ENCODE measurements at regions not wholly inside any gene's neighbourhood (a gene's known extent, or its start where the extent isn't known, plus 50 kb on each side); places are given as distances from the start of the nearest gene placed in this dataset.
A peak's percentile ranks its signal among the peaks of the same experiment; 100 is the strongest.

DNA sequence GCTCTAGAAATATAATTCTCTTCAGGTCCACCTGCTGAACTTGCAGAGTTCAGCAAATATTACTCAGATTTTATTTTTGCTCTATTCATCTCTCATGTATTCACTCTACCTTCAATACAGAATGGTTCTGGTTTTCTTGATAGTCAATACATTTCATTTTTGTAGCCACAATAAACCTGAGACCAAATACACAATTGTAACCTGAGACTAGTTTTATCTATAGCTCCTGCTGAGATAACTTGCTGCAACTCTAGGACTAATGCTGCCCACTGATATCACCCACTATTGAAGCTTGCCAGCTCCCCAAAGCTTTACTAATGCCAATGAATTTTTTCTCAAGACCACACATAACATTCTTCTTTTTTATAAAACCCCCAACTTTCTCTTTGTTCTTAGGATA is 229.3 kb downstream of the NSUN3 start (continued):
- TF ChIP-seq PRDM6 (tag by site-specific recombination; IDR thresholded peaks at IDR 0.05) (peak; percentile 29; the same call in 1 of the 2 replicates), ZNF843 (tag by site-specific recombination; IDR thresholded peaks at IDR 0.05) (peak; percentile 86), ZNF157 (tag by site-specific recombination; IDR thresholded peaks at IDR 0.05) (no peak), SP7 (tag by site-specific recombination; IDR thresholded peaks at IDR 0.05) (peak; percentile 38; the same call in 1 of the 2 replicates), PRDM4 (tag by site-specific recombination; IDR thresholded peaks at IDR 0.05) (0 out of 2 replicates have a peak, but pooled peaks have one; percentile 23), ZBTB44 (tag by site-specific recombination; IDR thresholded peaks at IDR 0.05) (peak; percentile 78), ZNF366 (tag by site-specific recombination; conservative IDR thresholded peaks at IDR 0.05) (peak; percentile 16; the same call in 1 of the 2 replicates), ZNF175 (tag by site-specific recombination; IDR thresholded peaks at IDR 0.05) (no peak), ZNF777 (tag by site-specific recombination; IDR thresholded peaks at IDR 0.05; ENCODE audit: borderline replicate concordance) (no peak), ZFHX2 (tag by site-specific recombination; conservative IDR thresholded peaks at IDR 0.05) (0 out of 2 replicates have a peak, but pooled peaks have one; percentile 19), IKZF3 (tag by site-specific recombination; IDR thresholded peaks at IDR 0.05) (no peak), OSR2 (tag by site-specific recombination; IDR thresholded peaks at IDR 0.05) (0 out of 2 replicates have a peak, but pooled peaks have one; percentile 26), ZNF701 (tag by site-specific recombination; IDR thresholded peaks at IDR 0.05) (no peak), ZNF433 (tag by site-specific recombination; IDR thresholded peaks at IDR 0.05; ENCODE audit: low read depth) (no peak), PRDM10 (tag by site-specific recombination; IDR thresholded peaks at IDR 0.05) (0 out of 2 replicates have a peak, but pooled peaks have one; percentile 38), ZNF626 (tag by site-specific recombination; IDR thresholded peaks at IDR 0.05) (no peak), ZNF629 (tag by site-specific recombination; IDR thresholded peaks at IDR 0.05) (0 out of 2 replicates have a peak, but pooled peaks have one; percentile 20), GLIS1 (tag by site-specific recombination; IDR thresholded peaks at IDR 0.05) (peak; percentile 45), TSHZ1 (tag by site-specific recombination; IDR thresholded peaks at IDR 0.05; ENCODE audit: borderline replicate concordance) (no peak)
- TF ChIP-seq, protein P1, sequence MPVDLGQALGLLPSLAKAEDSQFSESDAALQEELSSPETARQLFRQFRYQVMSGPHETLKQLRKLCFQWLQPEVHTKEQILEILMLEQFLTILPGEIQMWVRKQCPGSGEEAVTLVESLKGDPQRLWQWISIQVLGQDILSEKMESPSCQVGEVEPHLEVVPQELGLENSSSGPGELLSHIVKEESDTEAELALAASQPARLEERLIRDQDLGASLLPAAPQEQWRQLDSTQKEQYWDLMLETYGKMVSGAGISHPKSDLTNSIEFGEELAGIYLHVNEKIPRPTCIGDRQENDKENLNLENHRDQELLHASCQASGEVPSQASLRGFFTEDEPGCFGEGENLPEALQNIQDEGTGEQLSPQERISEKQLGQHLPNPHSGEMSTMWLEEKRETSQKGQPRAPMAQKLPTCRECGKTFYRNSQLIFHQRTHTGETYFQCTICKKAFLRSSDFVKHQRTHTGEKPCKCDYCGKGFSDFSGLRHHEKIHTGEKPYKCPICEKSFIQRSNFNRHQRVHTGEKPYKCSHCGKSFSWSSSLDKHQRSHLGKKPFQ (tag by site-specific recombination; IDR thresholded peaks at IDR 0.05) = 0 out of 2 replicates have a peak, but pooled peaks have one; percentile 21

All from HEK293 (cell line).